ENCODE measurements at regions not wholly inside any gene's neighbourhood (a gene's known extent, or its start where the extent isn't known, plus 50 kb on each side); places are given as distances from the start of the nearest gene placed in this dataset.

DNA sequence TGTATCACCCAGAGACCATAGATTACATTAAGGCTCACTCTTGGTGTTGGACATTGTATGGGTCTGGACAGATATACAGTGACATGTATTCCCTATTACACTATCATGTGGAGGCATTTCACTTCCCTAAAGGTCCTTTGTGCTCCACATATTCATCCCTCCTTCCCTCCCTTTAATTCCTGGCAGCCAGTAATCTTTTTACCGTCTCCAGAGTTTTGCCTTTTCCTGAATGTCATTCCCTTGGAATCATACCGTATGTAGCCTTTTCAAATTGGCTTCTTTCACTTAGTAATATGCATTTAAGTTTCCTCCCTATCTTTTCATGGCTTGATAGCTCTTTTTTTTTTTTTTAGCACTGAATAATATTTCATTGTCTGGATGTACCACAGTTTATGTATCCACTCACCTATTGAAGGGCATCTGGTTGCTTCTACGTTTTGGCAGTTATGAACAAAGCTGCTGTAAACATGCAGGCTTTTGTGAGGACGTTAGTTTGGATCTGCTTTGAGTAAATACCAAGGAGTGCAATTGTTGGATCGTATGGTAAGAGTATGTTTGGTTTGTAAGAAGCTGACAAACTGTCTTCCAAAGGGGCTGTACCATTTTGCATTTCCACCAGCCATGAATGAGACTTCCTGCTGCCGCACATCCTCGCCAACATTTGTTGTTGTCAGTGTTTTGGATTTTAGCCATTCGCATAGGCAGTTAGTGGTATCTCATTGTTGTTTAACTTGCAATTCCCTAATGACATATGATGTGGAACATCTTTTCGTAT lies 122.1 kb upstream of the SMIM23 start:
- Histone ChIP-seq H3K4me3 (no peak overlapping the region), H3K27ac (no peak overlapping the region)
- DNase-seq (ENCODE audit: low spot score) = no peak
- TF ChIP-seq, protein P1, sequence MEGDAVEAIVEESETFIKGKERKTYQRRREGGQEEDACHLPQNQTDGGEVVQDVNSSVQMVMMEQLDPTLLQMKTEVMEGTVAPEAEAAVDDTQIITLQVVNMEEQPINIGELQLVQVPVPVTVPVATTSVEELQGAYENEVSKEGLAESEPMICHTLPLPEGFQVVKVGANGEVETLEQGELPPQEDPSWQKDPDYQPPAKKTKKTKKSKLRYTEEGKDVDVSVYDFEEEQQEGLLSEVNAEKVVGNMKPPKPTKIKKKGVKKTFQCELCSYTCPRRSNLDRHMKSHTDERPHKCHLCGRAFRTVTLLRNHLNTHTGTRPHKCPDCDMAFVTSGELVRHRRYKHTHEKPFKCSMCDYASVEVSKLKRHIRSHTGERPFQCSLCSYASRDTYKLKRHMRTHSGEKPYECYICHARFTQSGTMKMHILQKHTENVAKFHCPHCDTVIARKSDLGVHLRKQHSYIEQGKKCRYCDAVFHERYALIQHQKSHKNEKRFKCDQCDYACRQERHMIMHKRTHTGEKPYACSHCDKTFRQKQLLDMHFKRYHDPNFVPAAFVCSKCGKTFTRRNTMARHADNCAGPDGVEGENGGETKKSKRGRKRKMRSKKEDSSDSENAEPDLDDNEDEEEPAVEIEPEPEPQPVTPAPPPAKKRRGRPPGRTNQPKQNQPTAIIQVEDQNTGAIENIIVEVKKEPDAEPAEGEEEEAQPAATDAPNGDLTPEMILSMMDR (IDR thresholded peaks at IDR 0.05) = no peak

DNA sequence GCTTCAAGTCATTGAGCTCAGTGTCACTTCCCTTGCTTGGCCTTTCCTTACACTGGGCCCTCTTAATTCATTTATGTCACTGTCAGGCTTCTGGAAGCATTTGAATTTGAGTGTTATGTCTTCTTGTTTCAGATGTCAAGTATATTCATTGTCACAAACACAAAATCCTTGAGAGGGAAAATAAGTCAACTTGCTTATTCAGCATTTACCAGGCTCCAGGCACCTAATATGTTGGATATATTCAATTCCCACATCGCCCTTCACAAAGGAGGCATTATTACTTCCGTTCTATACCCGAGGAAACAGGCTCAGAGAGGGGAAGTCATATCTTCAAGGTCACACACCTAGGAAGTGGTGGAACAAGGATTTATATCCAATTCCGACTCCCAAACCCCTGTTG lies 121.1 kb upstream of the SMIM23 start:
- no peak overlapping the region for H3K4me3 ChIP-seq
- H3K27ac ChIP-seq = no peak overlapping the region
- TF ChIP-seq, protein P1 (IDR thresholded peaks at IDR 0.05) = no peak
- no peak for DNase-seq (ENCODE audit: low spot score)

DNA sequence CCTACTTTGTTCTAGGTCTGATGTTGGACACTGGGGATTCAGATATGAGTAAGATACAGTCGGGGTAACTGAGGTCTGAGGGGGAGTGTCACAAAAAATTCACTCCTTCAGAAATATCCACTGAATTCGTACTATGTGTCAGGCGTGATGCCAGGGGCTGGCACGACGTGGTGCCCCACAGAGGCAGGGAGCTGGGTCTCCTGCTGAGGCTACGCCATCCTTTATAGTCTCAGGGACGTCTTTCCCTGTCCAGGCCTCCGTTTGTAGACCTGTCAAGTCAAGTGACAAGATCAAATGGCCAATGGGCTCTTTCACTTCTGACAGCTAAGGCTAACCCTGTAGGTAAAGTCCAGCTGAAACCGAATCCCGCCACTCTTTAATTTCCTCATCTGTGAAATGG lies 118.8 kb upstream of the SMIM23 start:
- no peak overlapping the region for H3K4me3 ChIP-seq
- DNase-seq (ENCODE audit: low spot score) = no peak
- TF ChIP-seq, protein P1 (IDR thresholded peaks at IDR 0.05) = no peak
- H3K27ac ChIP-seq = no peak overlapping the region

DNA sequence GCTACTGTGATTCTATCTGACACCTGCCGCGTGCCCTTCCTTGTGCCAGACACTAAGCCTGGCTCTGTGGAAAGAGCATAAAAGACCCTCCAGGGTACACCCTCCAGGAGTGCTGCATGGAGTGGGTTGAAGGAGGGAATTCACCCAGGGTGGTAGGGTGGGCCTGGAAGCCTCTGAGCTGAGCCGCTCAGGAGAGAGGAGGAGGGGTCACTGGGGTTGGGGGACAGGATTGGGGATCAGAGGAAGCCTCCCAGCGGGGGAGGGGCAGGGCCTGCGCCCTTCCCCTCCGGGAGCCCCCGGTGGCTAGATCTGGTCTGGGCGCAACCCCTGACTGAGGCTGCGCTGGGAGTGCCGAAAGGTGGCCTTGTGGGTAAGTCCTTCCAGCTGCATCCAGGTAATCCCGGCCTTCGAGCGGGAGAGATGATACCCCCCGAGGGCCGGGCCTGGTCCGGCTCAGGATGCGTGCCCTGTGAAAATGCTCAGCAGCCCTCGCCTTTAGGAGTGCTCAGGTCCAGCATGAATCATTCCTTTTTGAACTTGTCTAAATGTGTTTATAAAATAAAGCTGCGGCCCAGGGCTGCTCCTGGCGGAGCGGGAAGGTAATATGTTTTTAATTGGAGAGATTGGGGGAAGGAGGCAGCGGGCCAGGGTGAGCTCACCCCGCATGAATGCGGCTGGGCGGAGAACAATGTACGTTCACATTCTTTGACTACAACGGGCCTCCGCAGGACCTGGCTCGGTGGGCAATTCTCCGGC lies 118.1 kb upstream of the SMIM23 start:
- peak overlapping the region; percentile 51 for H3K4me3 ChIP-seq
- no peak for DNase-seq (ENCODE audit: low spot score)
- H3K27ac ChIP-seq = peak overlapping the region; percentile 27 to 64
- TF ChIP-seq, protein P1 (IDR thresholded peaks at IDR 0.05) = no peak

DNA sequence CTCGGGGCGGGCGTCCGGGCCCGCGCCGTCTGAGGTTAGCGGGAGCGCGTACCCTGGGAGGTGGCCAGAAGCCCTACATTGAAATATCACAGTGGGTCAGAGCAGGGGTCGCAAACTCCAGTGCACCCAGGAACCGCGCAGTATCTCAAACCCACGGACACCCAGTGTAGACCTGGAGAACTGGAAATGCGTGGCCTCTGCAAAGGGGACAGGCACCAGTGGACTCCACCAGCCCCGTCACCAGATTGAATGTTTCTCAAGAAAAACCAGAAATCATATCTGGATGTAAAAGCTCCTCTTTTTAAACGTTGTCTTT lies 117.6 kb upstream of the SMIM23 start:
- Histone ChIP-seq H3K4me3 (peak overlapping the region; percentile 51), H3K27ac (peak overlapping the region; percentile 27 to 64)
- no peak for DNase-seq (ENCODE audit: low spot score)
- TF ChIP-seq, protein P1 (IDR thresholded peaks at IDR 0.05) = no peak

DNA sequence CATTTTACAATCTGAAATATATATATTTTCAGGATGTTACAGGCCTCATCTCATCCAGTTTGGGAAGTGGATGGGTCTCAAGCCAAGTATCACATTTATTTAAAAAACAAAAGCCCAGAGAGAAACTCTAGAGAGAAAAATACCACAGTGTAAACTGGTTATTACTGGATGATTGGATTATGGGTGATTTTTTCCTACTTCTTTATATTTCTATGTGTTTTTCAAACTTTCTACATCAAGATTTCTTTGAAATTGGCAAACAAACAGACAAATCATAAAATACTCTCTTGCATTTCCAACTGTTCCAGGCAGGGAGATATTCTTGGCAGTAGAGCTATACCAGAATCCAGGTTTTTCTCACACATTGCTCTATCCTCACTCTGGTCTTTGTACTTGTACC lies 116.0 kb upstream of the SMIM23 start:
- no peak for DNase-seq (ENCODE audit: low spot score)
- H3K4me3 ChIP-seq = no peak overlapping the region
- TF ChIP-seq, protein P1 (IDR thresholded peaks at IDR 0.05) = no peak
- H3K27ac ChIP-seq = no peak overlapping the region

DNA sequence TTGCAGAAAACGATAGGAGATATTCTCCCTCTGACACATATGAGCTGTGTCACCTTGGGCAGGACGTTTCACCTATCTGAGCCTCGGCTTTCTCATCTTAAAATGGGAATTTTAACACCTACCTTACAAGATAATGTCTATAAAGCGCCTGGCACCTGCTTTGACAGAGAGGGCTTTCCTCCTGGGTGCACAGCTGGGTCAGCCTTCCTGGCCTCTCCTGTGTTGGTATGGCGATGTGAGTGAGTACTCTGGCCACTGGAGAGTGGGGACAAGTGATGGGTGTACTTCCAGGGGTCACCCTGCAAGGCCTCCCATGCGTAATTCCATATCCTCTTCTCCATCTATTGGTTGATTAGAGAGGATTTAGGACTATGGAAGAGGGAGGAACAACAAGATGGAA lies 113.1 kb upstream of the SMIM23 start:
- TF ChIP-seq, protein P1 (IDR thresholded peaks at IDR 0.05) = no peak
- DNase-seq (ENCODE audit: low spot score) = no peak
- no peak overlapping the region for H3K27ac ChIP-seq
- H3K4me3 ChIP-seq = no peak overlapping the region

All from coronary artery (tissue), 2 donors.